GM13976 (cell line): ENCODE measurements at regions not wholly inside any gene's neighbourhood (a gene's known extent, or its start where the extent isn't known, plus 50 kb on each side); places are given as distances from the start of the nearest gene placed in this dataset.

Source experiments
- DNase-seq: peaks from one replicate; pipeline ENCODE4 v3.0.0; 2012; ENCODE audit warnings: low spot score
- in situ Hi-C: fragments of 300-500 bp; cut with MboI; formaldehyde crosslinking; loops from one replicate; pipeline ENCODE4 v1.12.0; 2022; ENCODE audit warnings: low sequenced_read_pairs, mixed read lengths, inconsistent platforms; ENCODE audit not compliant: unreplicated experiment
- TF ChIP-seq, protein P1 (sequence below): IDR thresholded peaks from 2 replicates; pipeline ENCODE4 v1.5.1; 2012; ENCODE audit warnings: borderline replicate concordance, mild to moderate bottlenecking; ENCODE audit not compliant: insufficient read depth; ENCODE audit errors: extremely low read depth, missing control alignments, control extremely low read depth

DNA sequence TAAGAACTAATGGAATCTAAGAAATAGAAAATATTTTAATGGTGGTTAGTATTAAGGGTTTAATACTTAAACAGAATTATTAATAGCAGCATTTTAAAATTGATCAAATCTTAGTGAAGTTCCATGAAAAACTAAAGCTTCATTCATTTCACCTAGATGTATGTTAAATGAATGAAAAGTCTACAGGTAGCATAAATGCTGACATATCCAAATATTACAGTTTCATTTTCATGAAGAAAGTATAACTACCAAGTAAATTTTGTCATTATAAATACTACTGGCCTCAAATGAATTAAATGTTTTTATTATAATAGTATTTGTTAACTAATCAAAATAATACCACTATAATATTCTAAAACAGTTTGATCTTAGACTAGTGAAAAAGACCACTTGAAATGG is 403.3 kb downstream of the LIG4 start:
- in situ Hi-C loops, result no loop called here
- TF ChIP-seq, protein P1, sequence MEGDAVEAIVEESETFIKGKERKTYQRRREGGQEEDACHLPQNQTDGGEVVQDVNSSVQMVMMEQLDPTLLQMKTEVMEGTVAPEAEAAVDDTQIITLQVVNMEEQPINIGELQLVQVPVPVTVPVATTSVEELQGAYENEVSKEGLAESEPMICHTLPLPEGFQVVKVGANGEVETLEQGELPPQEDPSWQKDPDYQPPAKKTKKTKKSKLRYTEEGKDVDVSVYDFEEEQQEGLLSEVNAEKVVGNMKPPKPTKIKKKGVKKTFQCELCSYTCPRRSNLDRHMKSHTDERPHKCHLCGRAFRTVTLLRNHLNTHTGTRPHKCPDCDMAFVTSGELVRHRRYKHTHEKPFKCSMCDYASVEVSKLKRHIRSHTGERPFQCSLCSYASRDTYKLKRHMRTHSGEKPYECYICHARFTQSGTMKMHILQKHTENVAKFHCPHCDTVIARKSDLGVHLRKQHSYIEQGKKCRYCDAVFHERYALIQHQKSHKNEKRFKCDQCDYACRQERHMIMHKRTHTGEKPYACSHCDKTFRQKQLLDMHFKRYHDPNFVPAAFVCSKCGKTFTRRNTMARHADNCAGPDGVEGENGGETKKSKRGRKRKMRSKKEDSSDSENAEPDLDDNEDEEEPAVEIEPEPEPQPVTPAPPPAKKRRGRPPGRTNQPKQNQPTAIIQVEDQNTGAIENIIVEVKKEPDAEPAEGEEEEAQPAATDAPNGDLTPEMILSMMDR, result no peak
- no peak for DNase-seq

- no peak for DNase-seq
- TF ChIP-seq, protein P1, result no peak
- in situ Hi-C loops, result no loop called here
Measured at GRCh38 chr13:107811233-107812013, 403.9 kb downstream of the LIG4 start.

DNA sequence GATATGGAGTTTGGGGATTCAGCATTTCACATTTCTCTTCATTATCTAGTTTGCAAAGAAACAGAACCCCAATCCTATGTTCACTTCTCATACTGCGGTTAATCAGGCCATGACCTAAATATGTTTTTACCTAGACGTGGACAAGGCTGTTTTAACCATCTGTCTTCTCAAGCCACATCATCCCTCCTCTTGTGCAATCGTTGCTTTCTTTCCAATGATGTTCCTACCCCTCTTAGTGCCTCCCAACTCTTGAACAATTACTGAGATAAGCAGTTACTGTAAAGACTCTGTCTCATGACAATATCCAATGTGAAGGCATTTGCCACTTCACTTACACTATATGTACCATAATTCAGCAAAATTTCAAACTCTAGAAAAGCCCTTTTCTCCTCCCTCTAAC is 406.2 kb downstream of the LIG4 start:
- TF ChIP-seq, protein P1, result no peak

DNA sequence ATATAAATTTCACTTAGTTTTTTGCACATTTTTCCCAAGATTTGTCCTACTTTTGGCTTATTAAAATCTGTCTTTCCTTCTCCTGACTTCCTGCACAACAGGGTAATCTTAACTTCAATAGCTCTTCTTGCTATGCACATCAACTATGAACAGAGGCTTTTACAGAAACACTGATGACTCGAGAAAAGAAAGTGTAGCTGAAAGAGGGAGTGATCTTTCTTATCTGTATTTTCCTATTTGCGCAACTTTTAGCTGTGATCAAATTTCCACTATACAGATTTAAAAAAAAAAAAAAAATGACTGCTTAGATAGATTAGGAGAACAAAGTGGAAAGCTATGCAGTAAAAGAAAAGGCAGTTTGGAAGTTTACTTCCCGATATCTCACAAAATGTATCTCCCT is 406.9 kb downstream of the LIG4 start:
- in situ Hi-C loops, result no loop called here
- TF ChIP-seq, protein P1, result no peak
- no peak for DNase-seq

More for the DNA sequence above, 406.2 kb downstream of the LIG4 start:
- in situ Hi-C loops, result no loop called here
- no peak for DNase-seq

DNA sequence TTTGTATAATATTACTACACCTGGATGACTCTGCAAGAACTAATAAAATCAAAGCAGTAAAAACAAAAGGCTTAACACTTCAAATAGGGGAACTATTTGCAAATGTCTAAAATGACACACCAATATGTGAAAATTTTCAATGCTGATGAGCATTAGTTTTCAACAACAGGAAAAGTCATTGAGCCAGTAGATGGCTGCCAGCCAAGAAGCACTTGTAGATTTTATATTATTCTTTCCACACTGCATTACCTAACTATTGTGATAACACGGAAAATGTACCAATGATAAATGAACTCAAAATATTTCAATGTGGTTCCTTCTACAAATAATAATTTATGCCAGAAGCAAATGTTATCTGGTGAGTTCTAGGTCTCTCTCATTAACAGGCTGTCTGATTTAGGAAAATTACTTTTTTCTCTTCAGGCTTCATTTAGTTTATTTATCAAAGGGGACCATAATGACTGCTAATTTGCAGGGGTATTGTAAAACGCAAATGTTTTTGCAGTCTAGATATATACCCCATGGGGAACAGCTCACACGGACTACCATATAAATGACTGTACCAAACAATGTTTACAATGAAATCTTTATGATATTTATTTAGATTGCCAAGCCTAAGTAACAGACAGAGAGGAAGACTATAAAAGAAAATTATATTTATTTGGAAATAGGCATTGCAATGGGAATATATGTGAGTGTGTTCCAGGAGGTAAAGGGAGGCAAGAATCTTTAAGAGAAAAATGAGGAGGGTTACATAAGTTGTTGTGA is 407.8 kb downstream of the LIG4 start:
- in situ Hi-C loops, result no loop called here
- no peak for DNase-seq
- TF ChIP-seq, protein P1, result no peak

- TF ChIP-seq, protein P1, result no peak
- no peak for DNase-seq
Measured at GRCh38 chr13:107806726-107807125, 408.6 kb downstream of the LIG4 start.

More at GRCh38 chr13:107806726-107807125, 408.6 kb downstream of the LIG4 start:
- in situ Hi-C loops, result no loop called here
